WTC11 (cell line): ENCODE measurements at regions not wholly inside any gene's neighbourhood (a gene's known extent, or its start where the extent isn't known, plus 50 kb on each side); places are given as distances from the start of the nearest gene placed in this dataset.

Source experiments
- ATAC-seq: fragments of 200-7000 bp; cut with Tn5 transposase; 2 replicates; pipeline ENCODE4 v1.10.0; 2021; ENCODE audit warnings: mild to moderate bottlenecking, moderate library complexity
- CTCF ChIA-PET: fragments of 300-600 bp; sonication (Branson Sonifier 250); formaldehyde crosslinking; loops from one replicate; lab custom pipeline; 2021; ENCODE audit warnings: antibody characterized with exemption; lab: Charles Lee
- POLR2A ChIA-PET: fragments of 350-600 bp; sonication (Branson Sonifier 250); formaldehyde crosslinking; loops from one replicate; lab custom pipeline; 2021; ENCODE audit warnings: antibody characterized with exemption; lab: Charles Lee
- DNase-seq: peaks from one replicate; pipeline ENCODE4 v3.0.0; 2021; ENCODE audit warnings: low spot score
- H3K27ac Mint-ChIP-seq: 2 replicates; pipeline ENCODE4 v1.8.0; 2021; ENCODE audit warnings: mixed read lengths
- H3K27me3 Mint-ChIP-seq: 2 replicates; pipeline ENCODE4 v1.8.0; 2021; ENCODE audit warnings: low read depth, mild to moderate bottlenecking, moderate library complexity, mixed read lengths
- H3K36me3 Mint-ChIP-seq: 2 replicates; pipeline ENCODE4 v1.8.0; 2021; ENCODE audit warnings: mixed read lengths
- H3K4me1 Mint-ChIP-seq: 2 replicates; pipeline ENCODE4 v1.8.0; 2022; ENCODE audit warnings: mixed read lengths
- H3K4me3 Mint-ChIP-seq: 2 replicates; pipeline ENCODE4 v1.8.0; 2021; ENCODE audit warnings: mild to moderate bottlenecking, moderate library complexity, mixed read lengths
- H3K9me3 Mint-ChIP-seq: 2 replicates; pipeline ENCODE4 v1.8.0; 2021; ENCODE audit warnings: mixed read lengths
- CREB1 ChIP-seq: sonication (generic); formaldehyde crosslinking; IDR thresholded peaks from 2 replicates; pipeline ENCODE4 v1.8.0; 2023; ENCODE audit warnings: mild to moderate bottlenecking, missing genetic modification reagents
- ELF4 ChIP-seq: sonication (generic); formaldehyde crosslinking; IDR thresholded peaks from 2 replicates; pipeline ENCODE4 v1.8.1; 2022; ENCODE audit warnings: low read depth, mild to moderate bottlenecking, moderate library complexity, missing genetic modification reagents
- GABPB1 ChIP-seq: sonication (generic); formaldehyde crosslinking; IDR thresholded peaks from 2 replicates; pipeline ENCODE4 v1.8.1; 2023; ENCODE audit warnings: mild to moderate bottlenecking, missing genetic modification reagents
- HMGA2 ChIP-seq: fragments of 250-450 bp; sonication (Bioruptor Pico); IDR thresholded peaks from 2 replicates; pipeline ENCODE4 v1.4.0; 2021; ENCODE audit warnings: mild to moderate bottlenecking, moderate library complexity
- MLX ChIP-seq: sonication (generic); formaldehyde crosslinking; IDR thresholded peaks from 2 replicates; pipeline ENCODE4 v1.8.1; 2023; ENCODE audit warnings: mild to moderate bottlenecking, missing genetic modification reagents, moderate library complexity
- MXD4 ChIP-seq: fragments of 250-450 bp; sonication (Bioruptor Pico); IDR thresholded peaks from 2 replicates; pipeline ENCODE4 v1.8.0; 2021; ENCODE audit warnings: mild to moderate bottlenecking, moderate library complexity, borderline replicate concordance
- NFE2L1 ChIP-seq: sonication (generic); formaldehyde crosslinking; IDR thresholded peaks from 2 replicates; pipeline ENCODE4 v1.8.1; 2023; ENCODE audit warnings: missing genetic modification reagents
- RORB ChIP-seq: fragments of 250-450 bp; sonication (Bioruptor Pico); IDR thresholded peaks from 2 replicates; pipeline ENCODE4 v1.9.0; 2021; ENCODE audit warnings: mild to moderate bottlenecking
- SOX15 ChIP-seq: fragments of 250-450 bp; sonication (Bioruptor Pico); IDR thresholded peaks from 2 replicates; pipeline ENCODE4 v1.9.0; 2021; ENCODE audit warnings: mild to moderate bottlenecking
- SP1 ChIP-seq: sonication (generic); formaldehyde crosslinking; conservative IDR thresholded peaks from 2 replicates; pipeline ENCODE4 v1.8.1; 2022; ENCODE audit warnings: missing genetic modification reagents
- TCF7 ChIP-seq: sonication (generic); formaldehyde crosslinking; IDR thresholded peaks from 2 replicates; pipeline ENCODE4 v1.8.0; 2022; ENCODE audit warnings: mild to moderate bottlenecking, low read depth, missing genetic modification reagents, moderate library complexity
- TEAD1 ChIP-seq: sonication (generic); formaldehyde crosslinking; IDR thresholded peaks from 2 replicates; pipeline ENCODE4 v1.8.0; 2022; ENCODE audit warnings: mild to moderate bottlenecking, missing genetic modification reagents
- TP53 ChIP-seq: sonication (generic); formaldehyde crosslinking; IDR thresholded peaks from 2 replicates; pipeline ENCODE4 v1.8.1; 2023; ENCODE audit warnings: mild to moderate bottlenecking, missing genetic modification reagents
- ZNF232 ChIP-seq: sonication (generic); formaldehyde crosslinking; IDR thresholded peaks from 2 replicates; pipeline ENCODE4 v1.8.0; 2022; ENCODE audit warnings: mild to moderate bottlenecking, missing genetic modification reagents
- ZNF263 ChIP-seq: sonication (generic); formaldehyde crosslinking; IDR thresholded peaks from 2 replicates; pipeline ENCODE4 v1.8.1; 2022; ENCODE audit warnings: low read depth, mild to moderate bottlenecking, moderate library complexity, missing genetic modification reagents
- ZNF396 ChIP-seq: fragments of 250-450 bp; sonication (Bioruptor Pico); IDR thresholded peaks from 2 replicates; pipeline ENCODE4 v1.8.0; 2021; ENCODE audit warnings: mild to moderate bottlenecking, moderate library complexity, borderline replicate concordance
- ZNF423 ChIP-seq: fragments of 250-450 bp; sonication (Bioruptor Pico); IDR thresholded peaks from 2 replicates; pipeline ENCODE4 v2.1.2; 2022; ENCODE audit warnings: mild to moderate bottlenecking, moderate library complexity
- ZSCAN18 ChIP-seq: fragments of 250-450 bp; sonication (Bioruptor Pico); IDR thresholded peaks from 2 replicates; pipeline ENCODE4 v2.1.2; 2022; ENCODE audit warnings: mild to moderate bottlenecking, moderate library complexity
- TF ChIP-seq, protein P1 (sequence below): sonication (generic); formaldehyde crosslinking; IDR thresholded peaks from 2 replicates; pipeline ENCODE4 v1.8.1; 2023; ENCODE audit warnings: mild to moderate bottlenecking, moderate library complexity, missing genetic modification reagents
- TF ChIP-seq, protein P2 (sequence below): sonication (generic); formaldehyde crosslinking; IDR thresholded peaks from 2 replicates; pipeline ENCODE4 v1.8.0; 2022; ENCODE audit warnings: mild to moderate bottlenecking, missing genetic modification reagents
- TF ChIP-seq, protein P3 (sequence below): sonication (generic); formaldehyde crosslinking; IDR thresholded peaks from 2 replicates; pipeline ENCODE4 v1.8.0; 2023; ENCODE audit warnings: missing genetic modification reagents, mild to moderate bottlenecking, borderline replicate concordance
- TF ChIP-seq, protein P4 (sequence below): fragments of 250-450 bp; sonication (Bioruptor Pico); IDR thresholded peaks from 2 replicates; pipeline ENCODE4 v1.9.0; 2021; ENCODE audit warnings: moderate library complexity, mild to moderate bottlenecking, inconsistent platforms, borderline replicate concordance

- peaks cover 22% of the 10 kb centered on the region for H3K4me1 Mint-ChIP-seq
- ATAC-seq: no peak
- H3K9me3 Mint-ChIP-seq: no peaks in the 10 kb centered on the region
- H3K36me3 Mint-ChIP-seq: no peaks in the 10 kb centered on the region
- H3K27me3 Mint-ChIP-seq: no peaks in the 10 kb centered on the region
- DNase-seq: no peak
- POLR2A ChIA-PET: no interaction called here
- H3K27ac Mint-ChIP-seq: no peak overlapping the region
- H3K4me3 Mint-ChIP-seq: no peak overlapping the region
- CTCF ChIA-PET: interaction anchor here (0.6 kb wide), 1 partner anchor 10 kb away, joined by 4 read pairs; no protein-coding TSS in a partner anchor
- TF ChIP-seq, protein P1, sequence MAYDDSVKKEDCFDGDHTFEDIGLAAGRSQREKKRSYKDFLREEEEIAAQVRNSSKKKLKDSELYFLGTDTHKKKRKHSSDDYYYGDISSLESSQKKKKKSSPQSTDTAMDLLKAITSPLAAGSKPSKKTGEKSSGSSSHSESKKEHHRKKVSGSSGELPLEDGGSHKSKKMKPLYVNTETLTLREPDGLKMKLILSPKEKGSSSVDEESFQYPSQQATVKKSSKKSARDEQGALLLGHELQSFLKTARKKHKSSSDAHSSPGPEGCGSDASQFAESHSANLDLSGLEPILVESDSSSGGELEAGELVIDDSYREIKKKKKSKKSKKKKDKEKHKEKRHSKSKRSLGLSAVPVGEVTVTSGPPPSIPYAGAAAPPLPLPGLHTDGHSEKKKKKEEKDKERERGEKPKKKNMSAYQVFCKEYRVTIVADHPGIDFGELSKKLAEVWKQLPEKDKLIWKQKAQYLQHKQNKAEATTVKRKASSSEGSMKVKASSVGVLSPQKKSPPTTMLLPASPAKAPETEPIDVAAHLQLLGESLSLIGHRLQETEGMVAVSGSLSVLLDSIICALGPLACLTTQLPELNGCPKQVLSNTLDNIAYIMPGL: no peak
- no peak for TF ChIP-seq ZNF232 (CRISPR knock-in tag)
These were observed 544.5 kb upstream of the ZNF608 start for GRCh38 chr5:125290935-125291334.

- Mint-ChIP-seq H3K36me3 (no peaks in the 10 kb centered on the region), H3K9me3 (no peaks in the 10 kb centered on the region), H3K4me3 (no peak overlapping the region)
- DNase-seq: no peak
- no peak for ATAC-seq
- POLR2A ChIA-PET: no interaction called here
- no peak for TF ChIP-seq ZNF263 (CRISPR knock-in tag)
- TF ChIP-seq, protein P2, sequence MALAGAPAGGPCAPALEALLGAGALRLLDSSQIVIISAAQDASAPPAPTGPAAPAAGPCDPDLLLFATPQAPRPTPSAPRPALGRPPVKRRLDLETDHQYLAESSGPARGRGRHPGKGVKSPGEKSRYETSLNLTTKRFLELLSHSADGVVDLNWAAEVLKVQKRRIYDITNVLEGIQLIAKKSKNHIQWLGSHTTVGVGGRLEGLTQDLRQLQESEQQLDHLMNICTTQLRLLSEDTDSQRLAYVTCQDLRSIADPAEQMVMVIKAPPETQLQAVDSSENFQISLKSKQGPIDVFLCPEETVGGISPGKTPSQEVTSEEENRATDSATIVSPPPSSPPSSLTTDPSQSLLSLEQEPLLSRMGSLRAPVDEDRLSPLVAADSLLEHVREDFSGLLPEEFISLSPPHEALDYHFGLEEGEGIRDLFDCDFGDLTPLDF (CRISPR knock-in tag): no peak
- TF ChIP-seq TP53 (CRISPR knock-in tag): no peak
- no peak for TF ChIP-seq ZSCAN18
- no peak for TF ChIP-seq CREB1
- no peak for TF ChIP-seq MLX (CRISPR knock-in tag)
- no peak for TF ChIP-seq SOX15 (CRISPR knock-in tag)
- TF ChIP-seq NFE2L1 (CRISPR knock-in tag): no peak
- TF ChIP-seq TEAD1 (CRISPR knock-in tag): no peak
- no peak for TF ChIP-seq TCF7 (CRISPR knock-in tag)
- TF ChIP-seq SP1 (CRISPR knock-in tag): no peak
- TF ChIP-seq HMGA2: no peak
- TF ChIP-seq ZNF396 (CRISPR knock-in tag): no peak
- no peak for TF ChIP-seq RORB (CRISPR knock-in tag)
- TF ChIP-seq, all 79 proteins: peak for 0
- Mint-ChIP-seq H3K27me3 (no peaks in the 10 kb centered on the region), H3K4me1 (peaks cover 19% of the 10 kb centered on the region), H3K27ac (no peak overlapping the region)
- CTCF ChIA-PET: no interaction called here
These were observed 545.0 kb upstream of the ZNF608 start for GRCh38 chr5:125291447-125291846.

DNA sequence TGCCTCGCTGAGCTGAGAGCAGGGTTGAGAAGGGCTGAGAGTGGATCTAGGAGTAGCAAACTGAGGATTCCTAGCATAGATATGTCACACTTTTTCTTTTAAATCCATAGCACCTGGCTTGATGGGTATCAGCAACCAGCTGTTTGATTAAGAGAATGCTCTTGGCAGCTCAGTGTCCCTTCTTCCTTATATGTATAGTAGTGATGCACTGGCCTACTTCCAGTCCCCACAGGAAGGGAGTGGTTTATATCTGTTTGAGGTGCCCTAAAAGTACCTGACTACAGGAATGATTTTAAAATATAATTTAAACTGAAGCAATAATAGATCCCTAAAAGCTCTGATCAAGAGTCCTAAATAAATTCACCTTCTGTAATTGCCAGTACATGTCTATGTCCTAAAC is 546.8 kb upstream of the ZNF608 start:
- no peak for ATAC-seq
- Mint-ChIP-seq H3K36me3 (no peaks in the 10 kb centered on the region), H3K9me3 (no peaks in the 10 kb centered on the region), H3K4me1 (peaks cover 24% of the 10 kb centered on the region), H3K27ac (no peak overlapping the region), H3K27me3 (no peaks in the 10 kb centered on the region), H3K4me3 (no peak overlapping the region)
- ChIA-PET POLR2A (no interaction called here), CTCF (interaction anchor here (1.0 kb wide), 1 partner anchor 66 kb away, joined by 3 read pairs; no protein-coding TSS in a partner anchor)
- TF ChIP-seq ELF4 (CRISPR knock-in tag) (no peak), GABPB1 (CRISPR knock-in tag) (no peak), MXD4 (CRISPR knock-in tag) (no peak), ZNF423 (CRISPR knock-in tag) (no peak)
- TF ChIP-seq, protein P3, sequence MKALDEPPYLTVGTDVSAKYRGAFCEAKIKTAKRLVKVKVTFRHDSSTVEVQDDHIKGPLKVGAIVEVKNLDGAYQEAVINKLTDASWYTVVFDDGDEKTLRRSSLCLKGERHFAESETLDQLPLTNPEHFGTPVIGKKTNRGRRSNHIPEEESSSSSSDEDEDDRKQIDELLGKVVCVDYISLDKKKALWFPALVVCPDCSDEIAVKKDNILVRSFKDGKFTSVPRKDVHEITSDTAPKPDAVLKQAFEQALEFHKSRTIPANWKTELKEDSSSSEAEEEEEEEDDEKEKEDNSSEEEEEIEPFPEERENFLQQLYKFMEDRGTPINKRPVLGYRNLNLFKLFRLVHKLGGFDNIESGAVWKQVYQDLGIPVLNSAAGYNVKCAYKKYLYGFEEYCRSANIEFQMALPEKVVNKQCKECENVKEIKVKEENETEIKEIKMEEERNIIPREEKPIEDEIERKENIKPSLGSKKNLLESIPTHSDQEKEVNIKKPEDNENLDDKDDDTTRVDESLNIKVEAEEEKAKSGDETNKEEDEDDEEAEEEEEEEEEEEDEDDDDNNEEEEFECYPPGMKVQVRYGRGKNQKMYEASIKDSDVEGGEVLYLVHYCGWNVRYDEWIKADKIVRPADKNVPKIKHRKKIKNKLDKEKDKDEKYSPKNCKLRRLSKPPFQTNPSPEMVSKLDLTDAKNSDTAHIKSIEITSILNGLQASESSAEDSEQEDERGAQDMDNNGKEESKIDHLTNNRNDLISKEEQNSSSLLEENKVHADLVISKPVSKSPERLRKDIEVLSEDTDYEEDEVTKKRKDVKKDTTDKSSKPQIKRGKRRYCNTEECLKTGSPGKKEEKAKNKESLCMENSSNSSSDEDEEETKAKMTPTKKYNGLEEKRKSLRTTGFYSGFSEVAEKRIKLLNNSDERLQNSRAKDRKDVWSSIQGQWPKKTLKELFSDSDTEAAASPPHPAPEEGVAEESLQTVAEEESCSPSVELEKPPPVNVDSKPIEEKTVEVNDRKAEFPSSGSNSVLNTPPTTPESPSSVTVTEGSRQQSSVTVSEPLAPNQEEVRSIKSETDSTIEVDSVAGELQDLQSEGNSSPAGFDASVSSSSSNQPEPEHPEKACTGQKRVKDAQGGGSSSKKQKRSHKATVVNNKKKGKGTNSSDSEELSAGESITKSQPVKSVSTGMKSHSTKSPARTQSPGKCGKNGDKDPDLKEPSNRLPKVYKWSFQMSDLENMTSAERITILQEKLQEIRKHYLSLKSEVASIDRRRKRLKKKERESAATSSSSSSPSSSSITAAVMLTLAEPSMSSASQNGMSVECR (CRISPR knock-in tag): no peak
- TF ChIP-seq, protein P4, sequence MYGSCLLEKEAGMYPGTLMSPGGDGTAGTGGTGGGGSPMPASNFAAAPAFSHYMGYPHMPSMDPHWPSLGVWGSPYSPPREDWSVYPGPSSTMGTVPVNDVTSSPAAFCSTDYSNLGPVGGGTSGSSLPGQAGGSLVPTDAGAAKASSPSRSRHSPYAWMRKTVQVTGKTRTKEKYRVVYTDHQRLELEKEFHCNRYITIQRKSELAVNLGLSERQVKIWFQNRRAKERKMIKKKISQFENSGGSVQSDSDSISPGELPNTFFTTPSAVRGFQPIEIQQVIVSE (CRISPR knock-in tag): no peak
- no peak for DNase-seq
